PC-9 (cell line): ENCODE measurements at regions not wholly inside any gene's neighbourhood (a gene's known extent, or its start where the extent isn't known, plus 50 kb on each side); places are given as distances from the start of the nearest gene placed in this dataset.

Experiments
- BruUV-seq: library from RNA; stranded (reverse); fragments of 400-500 nt; replicated peaks from 2 replicates; lab custom pipeline; 2021; lab: Mats Ljungman, UMichigan
- CTCF ChIA-PET: fragments of 300-600 bp; sonication (Branson Sonifier 250); formaldehyde crosslinking; loops from one replicate; lab custom pipeline; 2022; ENCODE audit warnings: antibody characterized with exemption; lab: Charles Lee
- POLR2A ChIA-PET: fragments of 300-600 bp; sonication (Branson Sonifier 250); formaldehyde crosslinking; loops from one replicate; lab custom pipeline; 2022; ENCODE audit warnings: antibody characterized with exemption; ENCODE audit not compliant: unreplicated experiment; lab: Charles Lee
- DNase-seq, 2 experiments: peaks; one replicate each; pipeline versions ENCODE4 v3.0.0 to v3.0.0-alpha.2; 2015 to 2022; ENCODE audit warnings: mixed read lengths in 1 of 2
- H2AFZ ChIP-seq: fragments of 200-600 bp; sonication (generic); 2 replicates; pipeline ENCODE4 v1.8.1; 2017; ENCODE audit warnings: antibody characterized with exemption
- H3F3A ChIP-seq: fragments of 200-600 bp; sonication (generic); 2 replicates; pipeline ENCODE4 v1.8.1; 2017; ENCODE audit warnings: antibody characterized with exemption, mild to moderate bottlenecking, low read depth; ENCODE audit not compliant: insufficient read depth
- H3K27ac ChIP-seq: fragments of 200-600 bp; sonication (generic); 2 replicates; pipeline ENCODE4 v1.6.1; 2016; ENCODE audit warnings: mixed run types
- H3K27me3 ChIP-seq: fragments of 200-600 bp; sonication (generic); 2 replicates; pipeline ENCODE4 v1.6.1; 2016; ENCODE audit warnings: low read depth, mixed run types; ENCODE audit not compliant: insufficient read depth
- H3K36me3 ChIP-seq: fragments of 200-600 bp; sonication (generic); 2 replicates; pipeline ENCODE4 v1.6.1; 2016; ENCODE audit warnings: low read depth, mixed run types
- H3K4me1 ChIP-seq: fragments of 200-600 bp; sonication (generic); replicated peaks from 2 replicates; pipeline ENCODE4 v1.6.1; 2016; ENCODE audit warnings: mixed run types; ENCODE audit not compliant: insufficient read depth
- H3K4me2 ChIP-seq: fragments of 200-600 bp; sonication (generic); 2 replicates; pipeline ENCODE4 v1.6.1; 2017; ENCODE audit warnings: mixed run types
- H3K4me3 ChIP-seq: fragments of 200-600 bp; sonication (generic); 2 replicates; pipeline ENCODE4 v1.6.1; 2016; ENCODE audit warnings: mixed run types
- H3K79me2 ChIP-seq: fragments of 200-600 bp; sonication (generic); 2 replicates; pipeline ENCODE4 v1.6.1; 2017; ENCODE audit warnings: low read depth, mixed run types
- H3K9me2 ChIP-seq: fragments of 200-600 bp; sonication (generic); 2 replicates; pipeline ENCODE4 v1.8.1; 2017; ENCODE audit warnings: mild to moderate bottlenecking; ENCODE audit not compliant: insufficient read depth
- H3K9me3 ChIP-seq: fragments of 200-600 bp; sonication (generic); 2 replicates; pipeline ENCODE4 v1.8.1; 2016; ENCODE audit warnings: low read depth; ENCODE audit not compliant: insufficient read depth
- H4K20me1 ChIP-seq: fragments of 200-600 bp; sonication (generic); 2 replicates; pipeline ENCODE4 v1.8.1; 2017; ENCODE audit not compliant: insufficient read depth
- CTCF ChIP-seq: fragments of 200-600 bp; sonication (generic); conservative IDR thresholded peaks from 2 replicates; pipeline ENCODE4 v1.6.1; 2017; ENCODE audit warnings: mixed run types, antibody characterized with exemption, mild to moderate bottlenecking, moderate library complexity
- EZH2 ChIP-seq: fragments of 200-600 bp; sonication (generic); IDR thresholded peaks from 2 replicates; pipeline ENCODE4 v1.8.0; 2017; ENCODE audit warnings: antibody characterized with exemption, low read depth
- intact Hi-C: fragments of 100-400 bp; cut with micrococcal nuclease; formaldehyde crosslinking; loops from one replicate; pipeline ENCODE4 v1.10.0; 2022; ENCODE audit not compliant: unreplicated experiment

- H3K79me2 ChIP-seq, result no peaks in the 10 kb centered on the region
- H3K4me3 ChIP-seq, result no peak overlapping the region
- no peaks in the 10 kb centered on the region for H3F3A ChIP-seq
- H3K27me3 ChIP-seq, result peaks cover 42% of the 10 kb centered on the region
- no peak for DNase-seq
- H2AFZ ChIP-seq, result no peak overlapping the region
- intact Hi-C loops, result loop anchor here (10.0 kb wide), 1 partner anchor 524 kb away; no protein-coding TSS in a partner anchor
- no peaks in the 10 kb centered on the region for H3K4me1 ChIP-seq
- BruUV-seq, result no TSS peak
- TF ChIP-seq CTCF (no peak), EZH2 (no peak)
- H4K20me1 ChIP-seq, result no peaks in the 10 kb centered on the region
- no peak overlapping the region for H3K4me2 ChIP-seq
- H3K9me2 ChIP-seq, result no peaks in the 10 kb centered on the region
- H3K36me3 ChIP-seq, result no peaks in the 10 kb centered on the region
- no peak overlapping the region for H3K27ac ChIP-seq
- ChIA-PET CTCF (interaction anchor here (0.7 kb wide), 1 partner anchor 668 kb away, joined by 3 read pairs; no protein-coding TSS in a partner anchor), POLR2A (no interaction called here)
- no peaks in the 10 kb centered on the region for H3K9me3 ChIP-seq
These were observed 81.9 kb upstream of the RCN1 start for GRCh38 chr11:32008880-32009551.

DNA sequence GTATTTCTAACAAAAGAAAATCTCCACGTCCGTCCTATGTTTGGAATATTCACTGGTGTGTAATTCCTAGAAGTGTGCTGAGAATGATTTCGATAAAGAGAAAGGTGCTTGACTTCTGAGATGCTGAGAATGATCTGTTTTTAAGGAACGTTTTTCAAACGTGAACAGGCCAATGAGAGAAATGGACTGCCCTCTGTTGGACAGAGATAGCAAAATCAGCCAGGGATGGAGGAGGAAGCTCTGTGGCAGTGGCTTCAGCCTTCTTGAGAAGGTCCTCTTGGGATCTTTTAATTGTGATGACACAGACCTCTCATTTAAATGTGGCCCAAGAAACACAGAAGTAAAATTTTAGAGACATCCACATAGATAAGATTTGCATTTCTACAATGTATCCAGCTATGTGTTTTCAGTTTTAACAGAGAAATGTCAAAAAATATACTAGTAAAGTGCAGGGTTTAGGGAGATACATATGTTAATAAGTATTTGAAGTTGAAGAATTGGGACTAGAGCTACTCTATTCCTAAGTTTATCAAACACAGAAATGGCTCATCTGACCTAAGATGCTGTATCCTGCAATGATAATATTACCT lies 84.0 kb upstream of the RCN1 start:
- Histone ChIP-seq H4K20me1 (no peaks in the 10 kb centered on the region), H3K4me3 (no peak overlapping the region), H3K79me2 (no peaks in the 10 kb centered on the region), H2AFZ (peak overlapping the region; percentile 11; the same call in 1 of the 2 replicates), H3K9me3 (no peaks in the 10 kb centered on the region), H3K27ac (no peak overlapping the region), H3F3A (no peaks in the 10 kb centered on the region), H3K36me3 (no peaks in the 10 kb centered on the region), H3K9me2 (no peaks in the 10 kb centered on the region), H3K4me1 (no peaks in the 10 kb centered on the region), H3K27me3 (peaks cover 30% of the 10 kb centered on the region), H3K4me2 (no peak overlapping the region)
- DNase-seq, result peak; percentile 25 to 45
- CTCF ChIA-PET, result interaction anchor here (0.5 to 1.2 kb wide), 4 partner anchors 49 to 900 kb away, joined by 3 to 9 read pairs (median 3); no protein-coding TSS in a partner anchor
- no TSS peak for BruUV-seq
- intact Hi-C loops, result loop anchor here (2.0 to 10.0 kb wide), 3 partner anchors 366 to 608 kb away; no protein-coding TSS in a partner anchor
- TF ChIP-seq CTCF (peak; percentile 82), EZH2 (no peak)
- POLR2A ChIA-PET, result no interaction called here

- intact Hi-C loops, result loop anchor here (2.0 to 10.0 kb wide), 3 partner anchors 365 to 607 kb away; no protein-coding TSS in a partner anchor
- Histone ChIP-seq H3K27me3 (peaks cover 20% of the 10 kb centered on the region; the same call in 1 of the 2 replicates), H3K4me3 (no peak overlapping the region), H3K4me1 (no peaks in the 10 kb centered on the region), H3K9me3 (no peaks in the 10 kb centered on the region), H3F3A (no peaks in the 10 kb centered on the region), H4K20me1 (no peaks in the 10 kb centered on the region), H3K79me2 (no peaks in the 10 kb centered on the region), H3K27ac (no peak overlapping the region), H2AFZ (no peak overlapping the region), H3K36me3 (no peaks in the 10 kb centered on the region), H3K4me2 (no peak overlapping the region), H3K9me2 (no peaks in the 10 kb centered on the region)
- TF ChIP-seq CTCF (no peak), EZH2 (no peak)
- CTCF ChIA-PET, result interaction anchor here (0.5 to 0.6 kb wide), 2 partner anchors 30 to 318 kb away, joined by 19 to 24 read pairs; no protein-coding TSS in a partner anchor
- BruUV-seq, result no TSS peak
- DNase-seq, result no peak
- POLR2A ChIA-PET, result no interaction called here
These were observed 85.0 kb upstream of the RCN1 start for GRCh38 chr11:32005786-32006416.
